T-cell (primary cell): ENCODE measurements at regions not wholly inside any gene's neighbourhood (a gene's known extent, or its start where the extent isn't known, plus 50 kb on each side); places are given as distances from the start of the nearest gene placed in this dataset.
A peak's percentile ranks its signal among the peaks of the same experiment; 100 is the strongest.

Source experiments
- ATAC-seq, 4 experiments: fragments of 200-7000 bp in 3 of 4; fragments of 150-1000 bp in 1 of 4; cut with Tn5 transposase; replicated peaks in 1 of 4; 1 replicate in 3 of 4; 2 replicates in 1 of 4; pipeline ENCODE4 v1.10.0; 2021; ENCODE audit warnings: moderate library complexity in 3 of 4, mild to moderate bottlenecking in 2 of 4, moderate number of reproducible peaks in 1 of 4
- CTCF ChIA-PET, 2 donors: fragments of 300-600 bp; sonication (Branson Sonifier 250); formaldehyde crosslinking; loops; one replicate each; lab custom pipeline; 2022; ENCODE audit warnings: antibody characterized with exemption in 2 of 2; lab: Charles Lee
- POLR2A ChIA-PET, 2 donors: fragments of 300-600 bp; sonication (Branson Sonifier 250); formaldehyde crosslinking; loops; one replicate each; lab custom pipeline; 2022; ENCODE audit warnings: antibody characterized with exemption in 2 of 2; lab: Charles Lee
- DNase-seq, 35 experiments: peaks; one replicate each; pipeline versions ENCODE4 v3.0.0 to v3.0.0-alpha.2; 2013 to 2023
- H3K27ac ChIP-seq: one replicate; pipeline ENCODE4 v1.5.1; 2013; ENCODE audit warnings: low read length
- H3K27me3 ChIP-seq, 2 experiments: replicated peaks in 1 of 2; 1 replicate in 1 of 2; 2 replicates in 1 of 2; pipeline versions ENCODE4 v1.6.1 to v1.7.0; 2013; ENCODE audit warnings: low read length in 1 of 2, mixed read lengths in 1 of 2; ENCODE audit not compliant: control insufficient read depth in 2 of 2, insufficient read depth in 2 of 2; ENCODE audit errors: extremely low read depth in 1 of 2
- H3K36me3 ChIP-seq, 2 donors: 1 replicate in 1 of 2; 2 replicates in 1 of 2; pipeline versions ENCODE4 v1.6.1 to v1.7.0; 2013; ENCODE audit warnings: low read length in 1 of 2; ENCODE audit not compliant: control insufficient read depth in 2 of 2, insufficient read depth in 1 of 2; ENCODE audit errors: extremely low read depth in 1 of 2
- H3K4me1 ChIP-seq, 2 experiments: 1 replicate in 1 of 2; 2 replicates in 1 of 2; pipeline versions ENCODE4 v1.6.1 to v1.7.0; 2013; ENCODE audit warnings: low read length in 2 of 2, mixed read lengths in 1 of 2; ENCODE audit not compliant: insufficient read depth in 2 of 2, control insufficient read depth in 1 of 2; ENCODE audit errors: extremely low read depth in 1 of 2
- H3K4me3 ChIP-seq, 2 donors: 1 replicate in 1 of 2; 2 replicates in 1 of 2; pipeline versions ENCODE4 v1.5.1 to v1.7.0; 2013; ENCODE audit warnings: mild to moderate bottlenecking in 2 of 2, low read length in 1 of 2, moderate library complexity in 1 of 2; ENCODE audit not compliant: control insufficient read depth in 1 of 2; ENCODE audit errors: extremely low read depth in 1 of 2
- H3K9me3 ChIP-seq: 2 replicates; pipeline ENCODE4 v1.7.0; 2013
- H3K27ac Mint-ChIP-seq, 2 donors: one replicate each; pipeline ENCODE4 v1.8.0; 2020 to 2021; ENCODE audit warnings: mild to moderate bottlenecking in 2 of 2, mixed read lengths in 2 of 2
- H3K27me3 Mint-ChIP-seq, 2 donors: one replicate each; pipeline ENCODE4 v1.8.0; 2021 to 2022; ENCODE audit warnings: mixed read lengths in 2 of 2
- H3K36me3 Mint-ChIP-seq: one replicate; pipeline ENCODE4 v1.8.0; 2021; ENCODE audit warnings: mixed read lengths
- H3K4me1 Mint-ChIP-seq, 3 donors: one replicate each; pipeline ENCODE4 v1.8.0; 2020 to 2022; ENCODE audit warnings: mixed read lengths in 3 of 3, mild to moderate bottlenecking in 1 of 3
- H3K4me3 Mint-ChIP-seq, 3 donors: one replicate each; pipeline ENCODE4 v1.8.0; 2020 to 2022; ENCODE audit warnings: mild to moderate bottlenecking in 3 of 3, mixed read lengths in 3 of 3, moderate library complexity in 3 of 3
- H3K9me3 Mint-ChIP-seq, 3 donors: one replicate each; pipeline ENCODE4 v1.8.0; 2020 to 2022; ENCODE audit warnings: mixed read lengths in 3 of 3
- WGBS: methylation state at CpG from one replicate; pipeline ENCODE4 v1.1.5; 2013; ENCODE audit warnings: missing lambda C conversion rate; ENCODE audit not compliant: insufficient coverage; 5-methylcytosine and 5-hydroxymethylcytosine counted together

GRCh38 chr4:71229477-71230270, 109.1 kb upstream of the SLC4A4 start:
- Mint-ChIP-seq H3K4me1 (no peaks in the 10 kb centered on the region), H3K27me3 (peaks cover 0 to 4% of the 10 kb centered on the region in 2 donors), H3K9me3 (no peaks in the 10 kb centered on the region), H3K4me3 (no peak overlapping the region), H3K27ac (no peak overlapping the region), H3K36me3 (no peaks in the 10 kb centered on the region)
- H3K27me3 ChIP-seq = no peaks in the 10 kb centered on the region
- H3K27ac ChIP-seq = no peak overlapping the region
- DNase-seq = peak in 1 of 35 experiments; percentile 11
- no peaks in the 10 kb centered on the region for H3K4me1 ChIP-seq
- ChIA-PET POLR2A (no interaction called here), CTCF (interaction anchor here in 1 of 2 donors (0.6 kb wide), 1 partner anchor 11 kb away, joined by 7 read pairs; no protein-coding TSS in a partner anchor)
- 73% methylated on average over 4 of the region's 9 CpGs for WGBS
- no peak for ATAC-seq
- no peaks in the 10 kb centered on the region for H3K36me3 ChIP-seq
- no peak overlapping the region for H3K4me3 ChIP-seq
- H3K9me3 ChIP-seq = no peaks in the 10 kb centered on the region

- no peaks in the 10 kb centered on the region for H3K9me3 Mint-ChIP-seq
- H3K36me3 Mint-ChIP-seq = no peaks in the 10 kb centered on the region
- H3K9me3 ChIP-seq = no peaks in the 10 kb centered on the region
- H3K4me1 ChIP-seq = no peaks in the 10 kb centered on the region
- no peak overlapping the region for H3K4me3 Mint-ChIP-seq
- no peaks in the 10 kb centered on the region for H3K4me1 Mint-ChIP-seq
- H3K27me3 Mint-ChIP-seq = peaks cover 0 to 4% of the 10 kb centered on the region in 2 donors
- no peaks in the 10 kb centered on the region for H3K27me3 ChIP-seq
- DNase-seq = no peak
- no peak overlapping the region for H3K27ac Mint-ChIP-seq
- H3K27ac ChIP-seq = no peak overlapping the region
- no peaks in the 10 kb centered on the region for H3K36me3 ChIP-seq
- no peak overlapping the region for H3K4me3 ChIP-seq
- ChIA-PET CTCF (interaction anchor here in 1 of 2 donors (0.5 kb wide), 1 partner anchor 323 kb away, joined by 3 read pairs; no protein-coding TSS in a partner anchor), POLR2A (interaction anchor here in 1 of 2 donors (0.5 kb wide), 1 partner anchor 30 kb away, joined by 3 read pairs; no protein-coding TSS in a partner anchor)
- ATAC-seq = no peak
- WGBS = 92% methylated on average over 8 of the region's 11 CpGs
These were observed 108.3 kb upstream of the SLC4A4 start for GRCh38 chr4:71230271-71231128.

DNA sequence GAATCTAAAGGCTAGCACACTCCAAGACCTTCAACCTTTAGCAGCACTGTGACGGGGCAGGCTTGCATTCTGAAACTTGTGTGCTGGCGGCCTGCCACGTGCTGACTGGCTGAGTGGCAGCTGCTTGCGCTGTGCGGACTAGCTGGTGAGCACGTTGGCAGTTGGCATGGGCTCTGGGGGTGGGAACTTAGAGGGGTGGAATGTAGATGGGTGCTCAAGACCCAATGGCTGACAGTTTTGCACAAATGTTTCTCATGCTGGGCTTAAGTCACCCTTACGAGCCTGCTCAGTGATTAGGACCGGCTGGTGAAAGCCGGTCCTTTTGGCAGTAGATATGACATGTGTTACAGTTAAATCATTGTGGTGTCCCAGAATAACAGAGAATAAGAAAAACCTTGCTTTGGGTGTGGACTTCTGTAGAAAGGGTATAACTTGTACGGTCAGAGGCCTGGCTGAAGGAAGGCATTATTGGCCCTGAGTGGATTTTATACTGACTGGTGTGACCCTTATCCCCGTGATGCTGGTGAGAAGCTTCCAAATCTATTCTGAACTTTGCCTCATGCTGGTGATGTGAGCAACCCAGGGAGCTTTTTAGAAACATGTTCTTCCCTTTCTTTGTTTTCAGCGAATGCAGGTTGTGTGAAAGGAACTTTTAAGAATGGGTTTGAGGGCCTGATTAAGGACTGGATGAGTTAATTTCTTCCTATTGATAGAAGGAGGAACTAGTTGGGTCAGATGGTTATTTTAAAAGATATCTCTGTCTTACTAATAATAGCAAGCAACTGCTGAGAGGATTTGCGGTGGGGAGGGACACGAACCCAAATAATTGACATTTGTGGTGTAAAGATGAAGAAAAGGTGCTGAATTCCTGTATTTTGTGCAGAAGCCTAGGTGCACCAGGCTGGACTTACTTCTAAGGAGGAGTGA, 107.4 kb upstream of the SLC4A4 start:
- H3K27ac ChIP-seq = no peak overlapping the region
- Mint-ChIP-seq H3K27ac (no peak overlapping the region), H3K36me3 (no peaks in the 10 kb centered on the region), H3K27me3 (peaks cover 0 to 4% of the 10 kb centered on the region in 2 donors), H3K4me3 (no peak overlapping the region), H3K9me3 (no peaks in the 10 kb centered on the region), H3K4me1 (peaks cover 0 to 2% (median 0%) of the 10 kb centered on the region in 3 donors)
- H3K27me3 ChIP-seq = no peaks in the 10 kb centered on the region
- POLR2A ChIA-PET = interaction anchor here in 1 of 2 donors (0.5 kb wide), 1 partner anchor 31 kb away, joined by 3 read pairs; no protein-coding TSS in a partner anchor
- H3K36me3 ChIP-seq = no peaks in the 10 kb centered on the region
- WGBS = 90% methylated on average over 12 of the region's 14 CpGs
- H3K4me3 ChIP-seq = no peak overlapping the region
- ATAC-seq (no peak), DNase-seq (no peak)
- CTCF ChIA-PET = no interaction called here
- H3K4me1 ChIP-seq = no peaks in the 10 kb centered on the region
- H3K9me3 ChIP-seq = no peaks in the 10 kb centered on the region

- WGBS = no CpG with 5 or more reads among the region's 1 CpG
- Mint-ChIP-seq H3K36me3 (no peaks in the 10 kb centered on the region), H3K4me1 (peaks cover 0 to 2% (median 0%) of the 10 kb centered on the region in 3 donors), H3K27me3 (peaks cover 0 to 4% of the 10 kb centered on the region in 2 donors), H3K4me3 (no peak overlapping the region), H3K9me3 (no peaks in the 10 kb centered on the region), H3K27ac (no peak overlapping the region)
- no peak overlapping the region for H3K27ac ChIP-seq
- CTCF ChIA-PET = no interaction called here
- no peak for DNase-seq
- H3K4me3 ChIP-seq = no peak overlapping the region
- H3K36me3 ChIP-seq = no peaks in the 10 kb centered on the region
- no peaks in the 10 kb centered on the region for H3K4me1 ChIP-seq
- no peaks in the 10 kb centered on the region for H3K27me3 ChIP-seq
- POLR2A ChIA-PET = no interaction called here
- no peaks in the 10 kb centered on the region for H3K9me3 ChIP-seq
- ATAC-seq = no peak
These were observed 106.8 kb upstream of the SLC4A4 start for GRCh38 chr4:71232056-71232430.

GRCh38 chr4:71232846-71233245, 106.0 kb upstream of the SLC4A4 start:
- no peak overlapping the region for H3K4me3 ChIP-seq
- no peaks in the 10 kb centered on the region for H3K4me1 ChIP-seq
- no peak overlapping the region for H3K4me3 Mint-ChIP-seq
- H3K36me3 Mint-ChIP-seq = no peaks in the 10 kb centered on the region
- no peaks in the 10 kb centered on the region for H3K9me3 Mint-ChIP-seq
- peaks cover 0 to 4% of the 10 kb centered on the region in 2 donors for H3K27me3 Mint-ChIP-seq
- no peak overlapping the region for H3K27ac Mint-ChIP-seq
- peaks cover 0 to 2% (median 0%) of the 10 kb centered on the region in 3 donors for H3K4me1 Mint-ChIP-seq
- no CpG with 5 or more reads among the region's 1 CpG for WGBS
- no peak overlapping the region for H3K27ac ChIP-seq
- CTCF ChIA-PET = no interaction called here
- H3K27me3 ChIP-seq = no peaks in the 10 kb centered on the region
- DNase-seq = no peak
- POLR2A ChIA-PET = no interaction called here
- H3K9me3 ChIP-seq = no peaks in the 10 kb centered on the region
- ATAC-seq = no peak
- H3K36me3 ChIP-seq = no peaks in the 10 kb centered on the region
